SU-DHL-6 (cell line): ENCODE measurements at regions not wholly inside any gene's neighbourhood (a gene's known extent, or its start where the extent isn't known, plus 50 kb on each side); places are given as distances from the start of the nearest gene placed in this dataset.

Experiments
- H2AFZ ChIP-seq: fragments of 200-600 bp; sonication (generic); 2 replicates; pipeline ENCODE4 v1.6.1; 2014; ENCODE audit warnings: low read depth, mild to moderate bottlenecking, moderate library complexity, mixed read lengths, antibody characterized with exemption, low read length; ENCODE audit not compliant: severe bottlenecking
- H3F3A ChIP-seq: fragments of 200-600 bp; shearing (Covaris generic); 2 replicates; pipeline ENCODE4 v1.6.0; 2016; ENCODE audit warnings: antibody characterized with exemption, mild to moderate bottlenecking; ENCODE audit not compliant: insufficient read depth
- H3K27ac ChIP-seq: fragments of 200-600 bp; sonication (generic); 2 replicates; pipeline ENCODE4 v1.5.1; 2016; ENCODE audit warnings: low read depth, mild to moderate bottlenecking, low read length, moderate library complexity, mixed read lengths
- H3K27me3 ChIP-seq: fragments of 200-600 bp; sonication (generic), shearing (Covaris generic); 2 replicates; pipeline ENCODE4 v1.6.0; 2014; ENCODE audit warnings: mild to moderate bottlenecking, low read length
- H3K36me3 ChIP-seq: fragments of 200-600 bp; sonication (generic); 2 replicates; pipeline ENCODE4 v1.6.1; 2014; ENCODE audit warnings: mild to moderate bottlenecking, low read length, mixed read lengths
- H3K4me2 ChIP-seq: fragments of 300-600, 200-600 bp; shearing (Covaris generic), sonication (generic); 2 replicates; pipeline ENCODE4 v1.6.0; 2014; ENCODE audit warnings: low read length, low read depth, mild to moderate bottlenecking; ENCODE audit not compliant: poor library complexity, severe bottlenecking
- H3K4me3 ChIP-seq: fragments of 200-600 bp; sonication (generic); 2 replicates; pipeline ENCODE4 v1.5.1; 2014; ENCODE audit warnings: antibody characterized with exemption, low read length, mild to moderate bottlenecking, mixed read lengths; ENCODE audit not compliant: insufficient read depth, poor library complexity, severe bottlenecking
- H3K79me2 ChIP-seq: fragments of 200-600 bp; sonication (generic); 2 replicates; pipeline ENCODE4 v1.6.1; 2014; ENCODE audit warnings: mild to moderate bottlenecking, low read length, moderate library complexity; ENCODE audit not compliant: insufficient read depth
- H3K9ac ChIP-seq: fragments of 200-600 bp; sonication (generic); 2 replicates; pipeline ENCODE4 v1.7.0; 2014; ENCODE audit warnings: mild to moderate bottlenecking, low read length
- H3K9me2 ChIP-seq: fragments of 200-600 bp; sonication (generic); replicated peaks from 2 replicates; pipeline ENCODE4 v1.6.1; 2014; ENCODE audit warnings: low read length; ENCODE audit not compliant: insufficient read depth
- H3K9me3 ChIP-seq: fragments of 200-600 bp; sonication (generic); 2 replicates; pipeline ENCODE4 v1.6.1; 2014; ENCODE audit warnings: low read length, mixed read lengths; ENCODE audit not compliant: insufficient read depth
- H4K20me1 ChIP-seq: fragments of 200-600 bp; sonication (generic); 2 replicates; pipeline ENCODE4 v1.6.1; 2014; ENCODE audit warnings: low read depth, mild to moderate bottlenecking, antibody characterized with exemption, low read length, moderate library complexity, mixed read lengths
- CTCF ChIP-seq: fragments of 200-600 bp; sonication (generic); IDR thresholded peaks from one replicate; pipeline ENCODE4 v1.5.1; 2017; ENCODE audit warnings: antibody characterized with exemption, mild to moderate bottlenecking, low read length, moderate library complexity; ENCODE audit not compliant: insufficient read depth, poor library complexity, severe bottlenecking
- EZH2phosphoT487 ChIP-seq: fragments of 200-600 bp; sonication (generic), shearing (Covaris generic); conservative IDR thresholded peaks from 2 replicates; pipeline ENCODE4 v1.6.1; 2018; ENCODE audit warnings: mild to moderate bottlenecking, antibody characterized with exemption, low read length, moderate library complexity, mixed read lengths

GRCh38 chr10:43900571-43900970 lies 251.9 kb upstream of the ZNF32 start:
- Histone ChIP-seq H3K9me3 (no peaks in the 10 kb centered on the region), H3K36me3 (no peaks in the 10 kb centered on the region), H3F3A (no peaks in the 10 kb centered on the region), H3K4me3 (no peak overlapping the region), H3K79me2 (no peaks in the 10 kb centered on the region), H4K20me1 (no peaks in the 10 kb centered on the region), H3K4me2 (no peak overlapping the region), H3K27me3 (no peaks in the 10 kb centered on the region), H2AFZ (no peak overlapping the region), H3K9me2 (no peaks in the 10 kb centered on the region), H3K27ac (no peak overlapping the region), H3K9ac (no peak overlapping the region)
- TF ChIP-seq CTCF (no peak), EZH2phosphoT487 (no peak)

- H3K9ac ChIP-seq: no peak overlapping the region
- no peak overlapping the region for H3K27ac ChIP-seq
- no peaks in the 10 kb centered on the region for H3K79me2 ChIP-seq
- H3K4me2 ChIP-seq: no peak overlapping the region
- no peaks in the 10 kb centered on the region for H4K20me1 ChIP-seq
- no peak overlapping the region for H2AFZ ChIP-seq
- no peaks in the 10 kb centered on the region for H3F3A ChIP-seq
- no peaks in the 10 kb centered on the region for H3K27me3 ChIP-seq
- H3K4me3 ChIP-seq: no peak overlapping the region
- H3K36me3 ChIP-seq: no peaks in the 10 kb centered on the region
- no peaks in the 10 kb centered on the region for H3K9me3 ChIP-seq
- no peaks in the 10 kb centered on the region for H3K9me2 ChIP-seq
- TF ChIP-seq CTCF (no peak), EZH2phosphoT487 (no peak)
These were observed 250.7 kb upstream of the ZNF32 start for GRCh38 chr10:43899224-43899959.

- H3K79me2 ChIP-seq: no peaks in the 10 kb centered on the region
- no peaks in the 10 kb centered on the region for H3K36me3 ChIP-seq
These were observed 249.9 kb upstream of the ZNF32 start for GRCh38 chr10:43898592-43898991.

More at GRCh38 chr10:43898592-43898991, 249.9 kb upstream of the ZNF32 start:
- Histone ChIP-seq H4K20me1 (no peaks in the 10 kb centered on the region), H3K4me2 (no peak overlapping the region), H3K9ac (no peak overlapping the region), H3K27ac (no peak overlapping the region), H3K9me2 (no peaks in the 10 kb centered on the region), H3K9me3 (no peaks in the 10 kb centered on the region), H3K4me3 (no peak overlapping the region), H2AFZ (no peak overlapping the region), H3K27me3 (no peaks in the 10 kb centered on the region), H3F3A (no peaks in the 10 kb centered on the region)
- no peak for TF ChIP-seq EZH2phosphoT487
- no peak for TF ChIP-seq CTCF
